Esophagus squamous epithelium (tissue), 5 donors: ENCODE measurements at regions not wholly inside any gene's neighbourhood (a gene's known extent, or its start where the extent isn't known, plus 50 kb on each side); places are given as distances from the start of the nearest gene placed in this dataset.

Experiments used
- DNase-seq: peaks from one replicate; lab custom pipeline; 2025; lab: John Stamatoyannopoulos, UW
- H3K27ac ChIP-seq, 4 donors: fragments of 200-600 bp; sonication (generic); one replicate each; pipeline ENCODE4 v1.5.1; 2016 to 2019; ENCODE audit warnings: mild to moderate bottlenecking in 1 of 4
- H3K27me3 ChIP-seq, 4 donors: fragments of 200-600 bp; sonication (generic); 1 replicate in 3 of 4; 2 replicates in 1 of 4; pipeline versions ENCODE4 v1.5.1 to v1.6.0; 2017 to 2021; ENCODE audit warnings: antibody characterized with exemption in 1 of 4
- H3K36me3 ChIP-seq, 3 donors: fragments of 200-600 bp; sonication (generic); one replicate each; pipeline ENCODE4 v1.5.1; 2016 to 2019
- H3K4me1 ChIP-seq, 3 donors: fragments of 200-600 bp; sonication (generic); one replicate each; pipeline ENCODE4 v1.5.1; 2017 to 2019
- H3K4me3 ChIP-seq, 4 donors: fragments of 200-600 bp; sonication (generic); 1 replicate in 3 of 4; 2 replicates in 1 of 4; pipeline ENCODE4 v1.5.1; 2016 to 2019; ENCODE audit warnings: mild to moderate bottlenecking in 2 of 4, moderate library complexity in 1 of 4
- H3K9me3 ChIP-seq, 3 donors: fragments of 200-600 bp; sonication (generic); one replicate each; pipeline ENCODE4 v1.5.1; 2016 to 2019
- CTCF ChIP-seq, 6 experiments: fragments of 450-650 bp in 4 of 6; fragments of 200-600 bp in 2 of 6; sonication (generic) in 2 of 6; IDR thresholded peaks; one replicate each; pipeline ENCODE4 v1.5.1; 2016 to 2019; ENCODE audit warnings: antibody characterized with exemption in 6 of 6, mild to moderate bottlenecking in 4 of 6, moderate library complexity in 4 of 6
- POLR2A ChIP-seq, 4 donors: fragments of 450-650 bp; IDR thresholded peaks; one replicate each; pipeline ENCODE4 v1.6.1; 2017; ENCODE audit warnings: antibody characterized with exemption in 4 of 4, mild to moderate bottlenecking in 4 of 4, moderate library complexity in 3 of 4
- WGBS, 2 donors: methylation state at CpG; one replicate each; pipeline ENCODE4 v1.1.5; 2018; 5-methylcytosine and 5-hydroxymethylcytosine counted together
- intact Hi-C: fragments of 100-400 bp; cut with DNase I; formaldehyde crosslinking; loops from one replicate; pipeline ENCODE4 v1.15.0; 2022
- donor health status: DM: yes; HTN: yes; CAD: no.

- intact Hi-C loops = no loop called here
- TF ChIP-seq POLR2A (IDR thresholded peaks at IDR 0.05) (no peak), CTCF (IDR thresholded peaks at IDR 0.05) (no peak)
- WGBS, 2 donors = 84 to 86% methylated on average over 4 of the region's 4 CpGs
Observed at GRCh38 chr9:21597284-21597683, 115.2 kb upstream of the IFNE start.

GRCh38 chr9:21598749-21599148, 116.6 kb upstream of the IFNE start:
- intact Hi-C loops = no loop called here
- H3K27me3 ChIP-seq = peaks cover 0 to 16% (median 0%) of the 10 kb centered on the region in 4 donors
- 73 to 93% methylated on average over 2 of the region's 2 CpGs for WGBS, 2 donors
- no peaks in the 10 kb centered on the region for H3K9me3 ChIP-seq
- no peak overlapping the region for H3K4me3 ChIP-seq
- no peaks in the 10 kb centered on the region for H3K4me1 ChIP-seq
- no peaks in the 10 kb centered on the region for H3K36me3 ChIP-seq
- H3K27ac ChIP-seq = no peak overlapping the region
- DNase-seq = no peak
- TF ChIP-seq POLR2A (IDR thresholded peaks at IDR 0.05) (no peak), CTCF (IDR thresholded peaks at IDR 0.05) (no peak)

More at GRCh38 chr9:21597284-21597683, 115.2 kb upstream of the IFNE start:
- H3K27ac ChIP-seq = no peak overlapping the region
- no peaks in the 10 kb centered on the region for H3K36me3 ChIP-seq
- no peaks in the 10 kb centered on the region for H3K4me1 ChIP-seq
- no peaks in the 10 kb centered on the region for H3K9me3 ChIP-seq
- no peak for DNase-seq
- no peak overlapping the region for H3K4me3 ChIP-seq
- H3K27me3 ChIP-seq = peaks cover 0 to 16% (median 0%) of the 10 kb centered on the region in 4 donors

GRCh38 chr9:21605489-21605931, 123.4 kb upstream of the IFNE start:
- H3K4me3 ChIP-seq = no peak overlapping the region
- no peaks in the 10 kb centered on the region for H3K9me3 ChIP-seq
- no peak overlapping the region for H3K27ac ChIP-seq
- TF ChIP-seq CTCF (IDR thresholded peaks at IDR 0.05) = no peak
- no peak for TF ChIP-seq POLR2A (IDR thresholded peaks at IDR 0.05)
- H3K36me3 ChIP-seq = no peaks in the 10 kb centered on the region
- DNase-seq = no peak
- WGBS, 2 donors = 63 to 64% methylated on average over 4 of the region's 4 CpGs
- intact Hi-C loops = no loop called here
- H3K4me1 ChIP-seq = peaks cover 0 to 3% (median 0%) of the 10 kb centered on the region in 3 donors
- H3K27me3 ChIP-seq = no peaks in the 10 kb centered on the region

GRCh38 chr9:21607576-21607975, 125.5 kb upstream of the IFNE start:
- peaks cover 0 to 24% (median 7%) of the 10 kb centered on the region in 3 donors for H3K4me1 ChIP-seq
- H3K27ac ChIP-seq = no peak overlapping the region
- H3K27me3 ChIP-seq = no peaks in the 10 kb centered on the region
- no peak for DNase-seq
- intact Hi-C loops = no loop called here
- no peaks in the 10 kb centered on the region for H3K9me3 ChIP-seq
- TF ChIP-seq POLR2A (IDR thresholded peaks at IDR 0.05) (no peak), CTCF (IDR thresholded peaks at IDR 0.05) (no peak)
- H3K4me3 ChIP-seq = no peak overlapping the region
- no peaks in the 10 kb centered on the region for H3K36me3 ChIP-seq
- 32 to 50% methylated on average over 2 of the region's 2 CpGs for WGBS, 2 donors

- WGBS, 2 donors = 57 to 63% methylated on average over 5 of the region's 5 CpGs
- no peak overlapping the region for H3K27ac ChIP-seq
- H3K27me3 ChIP-seq = no peaks in the 10 kb centered on the region
- no peak for TF ChIP-seq CTCF (IDR thresholded peaks at IDR 0.05)
- TF ChIP-seq POLR2A (IDR thresholded peaks at IDR 0.05) = no peak
- intact Hi-C loops = no loop called here
- H3K4me3 ChIP-seq = no peak overlapping the region
- peaks cover 0 to 26% (median 7%) of the 10 kb centered on the region in 3 donors for H3K4me1 ChIP-seq
- no peaks in the 10 kb centered on the region for H3K36me3 ChIP-seq
- H3K9me3 ChIP-seq = no peaks in the 10 kb centered on the region
- DNase-seq = no peak
Observed at GRCh38 chr9:21608200-21608599, 126.1 kb upstream of the IFNE start.
